ENCODE measurements at regions not wholly inside any gene's neighbourhood (a gene's known extent, or its start where the extent isn't known, plus 50 kb on each side); places are given as distances from the start of the nearest gene placed in this dataset.

DNA sequence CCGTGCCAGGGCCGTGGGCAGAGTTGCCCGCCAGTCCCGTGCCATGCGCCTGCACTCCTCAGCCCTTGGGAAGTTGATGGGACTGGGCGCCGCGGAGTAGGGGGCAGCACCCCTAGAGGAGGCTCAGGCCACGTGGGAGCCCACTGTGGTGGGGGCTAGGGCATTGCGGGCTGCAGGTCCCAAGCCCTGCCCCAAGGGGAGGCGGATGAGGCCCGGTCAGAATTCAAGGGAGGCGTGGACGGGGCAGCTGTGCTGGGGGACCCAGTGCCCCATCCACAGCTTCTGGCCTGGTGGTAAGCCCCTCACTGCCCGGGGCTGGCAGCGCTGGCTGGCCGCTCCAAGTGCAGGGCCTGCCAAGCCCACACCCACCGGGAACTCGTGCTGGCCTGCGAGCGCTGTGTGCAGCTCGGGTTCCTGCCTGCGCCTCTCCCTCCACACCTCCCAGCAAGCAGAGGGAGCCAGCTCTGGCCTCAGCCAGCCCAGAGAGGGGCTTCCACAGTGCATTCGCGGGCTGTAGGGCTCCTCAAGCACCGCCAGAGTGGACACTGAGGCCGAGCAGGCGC is 317.8 kb downstream of the HAO1 start:
- WGBS (ENCODE audit: low lambda C conversion rate), result 30% methylated on average over 12 of the region's 28 CpGs

GRCh38 chr20:7624886-7625285 is 315.4 kb downstream of the HAO1 start:
- Histone ChIP-seq H3K36me3 (replicated peaks in 1 of 2; ENCODE audit: control insufficient read depth in 1 of 2, insufficient read depth in 2 of 2, low read length in 1 of 2) (no peaks in the 10 kb centered on the region), H3K27ac (ENCODE audit: low read depth in 2 of 2, low read length in 1 of 2) (no peak overlapping the region), H2AFZ (ENCODE audit: low read depth) (no peak overlapping the region), H3K4me1 (ENCODE audit: control insufficient read depth in 1 of 2, insufficient read depth in 2 of 2, low read depth in 1 of 2, low read length in 1 of 2) (no peaks in the 10 kb centered on the region), H4K20me1 (ENCODE audit: insufficient read depth) (no peaks in the 10 kb centered on the region), H3K4me3 (ENCODE audit: low read depth in 2 of 2, low read length in 1 of 2) (no peak overlapping the region), H3K9me2 (no peaks in the 10 kb centered on the region), H3K9ac (no peak overlapping the region), H3K79me2 (ENCODE audit: insufficient read depth) (no peaks in the 10 kb centered on the region), H3F3A (replicated peaks; ENCODE audit: insufficient read depth) (peaks cover 10% of the 10 kb centered on the region), H3K9me3 (no peaks in the 10 kb centered on the region), H3K27me3 (ENCODE audit: insufficient read depth) (no peaks in the 10 kb centered on the region), H3K4me2 (no peak overlapping the region)
- DNase-seq, result no peak
- CTCF ChIA-PET, result no interaction called here
- POLR2A ChIA-PET, result no interaction called here
- WGBS (ENCODE audit: low lambda C conversion rate), result 40% methylated on average over 5 of the region's 5 CpGs
- TF ChIP-seq TEAD4 (IDR thresholded peaks at IDR 0.05; ENCODE audit: borderline replicate concordance, insufficient read depth) (no peak), EZH2phosphoT487 (IDR thresholded peaks at IDR 0.05; ENCODE audit: borderline replicate concordance, low read depth) (no peak), GABPA (IDR thresholded peaks at IDR 0.05; ENCODE audit: low read depth) (no peak), RFX5 (IDR thresholded peaks at IDR 0.05; ENCODE audit: low read length) (no peak), FOXJ3 (CRISPR knock-in tag; IDR thresholded peaks at IDR 0.05) (no peak), YY1 (IDR thresholded peaks at IDR 0.05; ENCODE audit: low read depth) (no peak), MAX (IDR thresholded peaks at IDR 0.05; ENCODE audit: low read depth) (no peak), FOXM1 (IDR thresholded peaks at IDR 0.05; ENCODE audit: low read depth) (no peak), RXRA (IDR thresholded peaks at IDR 0.05; ENCODE audit: borderline replicate concordance, low read depth) (no peak), JUND (IDR thresholded peaks at IDR 0.05) (no peak), ZBTB33 (IDR thresholded peaks at IDR 0.05; ENCODE audit: borderline replicate concordance, low read depth) (no peak), TAF1 (IDR thresholded peaks at IDR 0.05; ENCODE audit: borderline replicate concordance, low read depth, low read length) (no peak), NRF1 (IDR thresholded peaks at IDR 0.05; ENCODE audit: low read depth, low read length) (no peak), RCOR1 (IDR thresholded peaks at IDR 0.05; ENCODE audit: low read length) (no peak), MEF2A (IDR thresholded peaks at IDR 0.05; ENCODE audit: borderline replicate concordance, low read depth) (no peak)
- TF ChIP-seq, protein P1, sequence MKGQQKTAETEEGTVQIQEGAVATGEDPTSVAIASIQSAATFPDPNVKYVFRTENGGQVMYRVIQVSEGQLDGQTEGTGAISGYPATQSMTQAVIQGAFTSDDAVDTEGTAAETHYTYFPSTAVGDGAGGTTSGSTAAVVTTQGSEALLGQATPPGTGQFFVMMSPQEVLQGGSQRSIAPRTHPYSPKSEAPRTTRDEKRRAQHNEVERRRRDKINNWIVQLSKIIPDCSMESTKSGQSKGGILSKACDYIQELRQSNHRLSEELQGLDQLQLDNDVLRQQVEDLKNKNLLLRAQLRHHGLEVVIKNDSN (IDR thresholded peaks at IDR 0.05; ENCODE audit: borderline replicate concordance, low read depth), result no peak
- TF ChIP-seq, protein P2, sequence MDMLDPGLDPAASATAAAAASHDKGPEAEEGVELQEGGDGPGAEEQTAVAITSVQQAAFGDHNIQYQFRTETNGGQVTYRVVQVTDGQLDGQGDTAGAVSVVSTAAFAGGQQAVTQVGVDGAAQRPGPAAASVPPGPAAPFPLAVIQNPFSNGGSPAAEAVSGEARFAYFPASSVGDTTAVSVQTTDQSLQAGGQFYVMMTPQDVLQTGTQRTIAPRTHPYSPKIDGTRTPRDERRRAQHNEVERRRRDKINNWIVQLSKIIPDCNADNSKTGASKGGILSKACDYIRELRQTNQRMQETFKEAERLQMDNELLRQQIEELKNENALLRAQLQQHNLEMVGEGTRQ (IDR thresholded peaks at IDR 0.05; ENCODE audit: borderline replicate concordance, low read depth, low read length), result no peak
- TF ChIP-seq, protein P3, sequence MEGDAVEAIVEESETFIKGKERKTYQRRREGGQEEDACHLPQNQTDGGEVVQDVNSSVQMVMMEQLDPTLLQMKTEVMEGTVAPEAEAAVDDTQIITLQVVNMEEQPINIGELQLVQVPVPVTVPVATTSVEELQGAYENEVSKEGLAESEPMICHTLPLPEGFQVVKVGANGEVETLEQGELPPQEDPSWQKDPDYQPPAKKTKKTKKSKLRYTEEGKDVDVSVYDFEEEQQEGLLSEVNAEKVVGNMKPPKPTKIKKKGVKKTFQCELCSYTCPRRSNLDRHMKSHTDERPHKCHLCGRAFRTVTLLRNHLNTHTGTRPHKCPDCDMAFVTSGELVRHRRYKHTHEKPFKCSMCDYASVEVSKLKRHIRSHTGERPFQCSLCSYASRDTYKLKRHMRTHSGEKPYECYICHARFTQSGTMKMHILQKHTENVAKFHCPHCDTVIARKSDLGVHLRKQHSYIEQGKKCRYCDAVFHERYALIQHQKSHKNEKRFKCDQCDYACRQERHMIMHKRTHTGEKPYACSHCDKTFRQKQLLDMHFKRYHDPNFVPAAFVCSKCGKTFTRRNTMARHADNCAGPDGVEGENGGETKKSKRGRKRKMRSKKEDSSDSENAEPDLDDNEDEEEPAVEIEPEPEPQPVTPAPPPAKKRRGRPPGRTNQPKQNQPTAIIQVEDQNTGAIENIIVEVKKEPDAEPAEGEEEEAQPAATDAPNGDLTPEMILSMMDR (IDR thresholded peaks at IDR 0.05), result no peak

More for the DNA sequence above, 317.8 kb downstream of the HAO1 start:
- H3K27me3 ChIP-seq (ENCODE audit: insufficient read depth), result no peaks in the 10 kb centered on the region
- DNase-seq, result no peak
- POLR2A ChIA-PET, result no interaction called here
- no peak overlapping the region for H3K4me2 ChIP-seq
- TF ChIP-seq NRF1 (IDR thresholded peaks at IDR 0.05; ENCODE audit: low read depth, low read length) (no peak), SMC3 (IDR thresholded peaks at IDR 0.05; ENCODE audit: low read depth, low read length) (no peak), GATA2 (CRISPR knock-in tag; IDR thresholded peaks at IDR 0.05) (no peak), CHD2 (IDR thresholded peaks at IDR 0.05; ENCODE audit: low read length, partially characterized antibody) (no peak), JUND (IDR thresholded peaks at IDR 0.05) (no peak), RXRA (IDR thresholded peaks at IDR 0.05; ENCODE audit: borderline replicate concordance, low read depth) (no peak), ELF1 (IDR thresholded peaks at IDR 0.05) (no peak), FOSL2 (IDR thresholded peaks at IDR 0.05; ENCODE audit: borderline replicate concordance, low read depth) (no peak), RFX5 (IDR thresholded peaks at IDR 0.05; ENCODE audit: low read length) (no peak), MXI1 (IDR thresholded peaks at IDR 0.05; ENCODE audit: low read depth, low read length) (no peak)
- TF ChIP-seq, protein P4, sequence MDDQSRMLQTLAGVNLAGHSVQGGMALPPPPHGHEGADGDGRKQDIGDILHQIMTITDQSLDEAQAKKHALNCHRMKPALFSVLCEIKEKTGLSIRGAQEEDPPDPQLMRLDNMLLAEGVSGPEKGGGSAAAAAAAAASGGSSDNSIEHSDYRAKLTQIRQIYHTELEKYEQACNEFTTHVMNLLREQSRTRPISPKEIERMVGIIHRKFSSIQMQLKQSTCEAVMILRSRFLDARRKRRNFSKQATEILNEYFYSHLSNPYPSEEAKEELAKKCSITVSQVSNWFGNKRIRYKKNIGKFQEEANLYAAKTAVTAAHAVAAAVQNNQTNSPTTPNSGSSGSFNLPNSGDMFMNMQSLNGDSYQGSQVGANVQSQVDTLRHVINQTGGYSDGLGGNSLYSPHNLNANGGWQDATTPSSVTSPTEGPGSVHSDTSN (IDR thresholded peaks at IDR 0.05), result no peak
- no peaks in the 10 kb centered on the region for H3K36me3 ChIP-seq (replicated peaks in 1 of 2; ENCODE audit: control insufficient read depth in 1 of 2, insufficient read depth in 2 of 2, low read length in 1 of 2)
- no peak overlapping the region for H3K4me3 ChIP-seq (ENCODE audit: low read depth in 2 of 2, low read length in 1 of 2)
- H3K27ac ChIP-seq (ENCODE audit: low read depth in 2 of 2, low read length in 1 of 2), result no peak overlapping the region
- H3K4me1 ChIP-seq (ENCODE audit: control insufficient read depth in 1 of 2, insufficient read depth in 2 of 2, low read depth in 1 of 2, low read length in 1 of 2), result no peaks in the 10 kb centered on the region
- CTCF ChIA-PET, result no interaction called here
- H4K20me1 ChIP-seq (ENCODE audit: insufficient read depth), result no peaks in the 10 kb centered on the region
- no peaks in the 10 kb centered on the region for H3K79me2 ChIP-seq (ENCODE audit: insufficient read depth)
- H2AFZ ChIP-seq (ENCODE audit: low read depth), result no peak overlapping the region
- H3K9me3 ChIP-seq, result no peaks in the 10 kb centered on the region
- H3F3A ChIP-seq (replicated peaks; ENCODE audit: insufficient read depth), result no peaks in the 10 kb centered on the region
- H3K9me2 ChIP-seq, result no peaks in the 10 kb centered on the region
- no peak overlapping the region for H3K9ac ChIP-seq
